ENCODE measurements at regions not wholly inside any gene's neighbourhood (a gene's known extent, or its start where the extent isn't known, plus 50 kb on each side); places are given as distances from the start of the nearest gene placed in this dataset.

DNA sequence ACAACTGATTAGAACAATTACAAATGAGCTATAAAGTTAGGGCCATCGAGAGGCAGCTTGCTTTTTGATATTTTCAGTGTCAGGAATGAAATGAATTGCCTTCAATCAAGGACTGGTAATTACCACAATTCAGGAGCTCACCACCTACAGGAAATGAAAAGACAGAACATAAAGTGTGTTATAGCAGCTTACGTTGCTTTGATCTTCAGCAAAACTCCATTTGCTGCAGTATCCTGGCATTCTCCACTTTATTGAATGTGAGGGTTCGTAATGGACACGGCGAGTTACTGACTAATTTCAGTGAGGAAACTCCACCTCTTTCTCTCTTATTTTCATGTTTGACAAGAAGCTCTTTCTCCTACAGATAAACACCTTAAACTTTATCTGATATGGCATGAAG, 440.0 kb upstream of the HSF2 start:
- no peaks in the 10 kb centered on the region for H3K27me3 ChIP-seq (ENCODE audit: insufficient read depth, poor library complexity, severe bottlenecking)
- H3K27ac ChIP-seq (replicated peaks), result no peak overlapping the region
- TF ChIP-seq, protein P1, sequence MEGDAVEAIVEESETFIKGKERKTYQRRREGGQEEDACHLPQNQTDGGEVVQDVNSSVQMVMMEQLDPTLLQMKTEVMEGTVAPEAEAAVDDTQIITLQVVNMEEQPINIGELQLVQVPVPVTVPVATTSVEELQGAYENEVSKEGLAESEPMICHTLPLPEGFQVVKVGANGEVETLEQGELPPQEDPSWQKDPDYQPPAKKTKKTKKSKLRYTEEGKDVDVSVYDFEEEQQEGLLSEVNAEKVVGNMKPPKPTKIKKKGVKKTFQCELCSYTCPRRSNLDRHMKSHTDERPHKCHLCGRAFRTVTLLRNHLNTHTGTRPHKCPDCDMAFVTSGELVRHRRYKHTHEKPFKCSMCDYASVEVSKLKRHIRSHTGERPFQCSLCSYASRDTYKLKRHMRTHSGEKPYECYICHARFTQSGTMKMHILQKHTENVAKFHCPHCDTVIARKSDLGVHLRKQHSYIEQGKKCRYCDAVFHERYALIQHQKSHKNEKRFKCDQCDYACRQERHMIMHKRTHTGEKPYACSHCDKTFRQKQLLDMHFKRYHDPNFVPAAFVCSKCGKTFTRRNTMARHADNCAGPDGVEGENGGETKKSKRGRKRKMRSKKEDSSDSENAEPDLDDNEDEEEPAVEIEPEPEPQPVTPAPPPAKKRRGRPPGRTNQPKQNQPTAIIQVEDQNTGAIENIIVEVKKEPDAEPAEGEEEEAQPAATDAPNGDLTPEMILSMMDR (IDR thresholded peaks at IDR 0.05; ENCODE audit: insufficient read depth, low read length), result no peak
- TF ChIP-seq, protein P2, sequence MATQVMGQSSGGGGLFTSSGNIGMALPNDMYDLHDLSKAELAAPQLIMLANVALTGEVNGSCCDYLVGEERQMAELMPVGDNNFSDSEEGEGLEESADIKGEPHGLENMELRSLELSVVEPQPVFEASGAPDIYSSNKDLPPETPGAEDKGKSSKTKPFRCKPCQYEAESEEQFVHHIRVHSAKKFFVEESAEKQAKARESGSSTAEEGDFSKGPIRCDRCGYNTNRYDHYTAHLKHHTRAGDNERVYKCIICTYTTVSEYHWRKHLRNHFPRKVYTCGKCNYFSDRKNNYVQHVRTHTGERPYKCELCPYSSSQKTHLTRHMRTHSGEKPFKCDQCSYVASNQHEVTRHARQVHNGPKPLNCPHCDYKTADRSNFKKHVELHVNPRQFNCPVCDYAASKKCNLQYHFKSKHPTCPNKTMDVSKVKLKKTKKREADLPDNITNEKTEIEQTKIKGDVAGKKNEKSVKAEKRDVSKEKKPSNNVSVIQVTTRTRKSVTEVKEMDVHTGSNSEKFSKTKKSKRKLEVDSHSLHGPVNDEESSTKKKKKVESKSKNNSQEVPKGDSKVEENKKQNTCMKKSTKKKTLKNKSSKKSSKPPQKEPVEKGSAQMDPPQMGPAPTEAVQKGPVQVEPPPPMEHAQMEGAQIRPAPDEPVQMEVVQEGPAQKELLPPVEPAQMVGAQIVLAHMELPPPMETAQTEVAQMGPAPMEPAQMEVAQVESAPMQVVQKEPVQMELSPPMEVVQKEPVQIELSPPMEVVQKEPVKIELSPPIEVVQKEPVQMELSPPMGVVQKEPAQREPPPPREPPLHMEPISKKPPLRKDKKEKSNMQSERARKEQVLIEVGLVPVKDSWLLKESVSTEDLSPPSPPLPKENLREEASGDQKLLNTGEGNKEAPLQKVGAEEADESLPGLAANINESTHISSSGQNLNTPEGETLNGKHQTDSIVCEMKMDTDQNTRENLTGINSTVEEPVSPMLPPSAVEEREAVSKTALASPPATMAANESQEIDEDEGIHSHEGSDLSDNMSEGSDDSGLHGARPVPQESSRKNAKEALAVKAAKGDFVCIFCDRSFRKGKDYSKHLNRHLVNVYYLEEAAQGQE (IDR thresholded peaks at IDR 0.05; ENCODE audit: insufficient replicate concordance, low read depth), result no peak
- TF ChIP-seq GABPA (IDR thresholded peaks at IDR 0.05; ENCODE audit: low read depth) (no peak), SPI1 (IDR thresholded peaks at IDR 0.05; ENCODE audit: borderline replicate concordance, low read depth) (no peak), POLR2AphosphoS5 (IDR thresholded peaks at IDR 0.05; ENCODE audit: low read depth) (no peak)
- DNase-seq (ENCODE audit: low read depth in 1 of 2, low spot score in 1 of 2), result no peak
- H3K4me3 ChIP-seq (replicated peaks; ENCODE audit: insufficient read depth, low read length), result no peak overlapping the region

DNA sequence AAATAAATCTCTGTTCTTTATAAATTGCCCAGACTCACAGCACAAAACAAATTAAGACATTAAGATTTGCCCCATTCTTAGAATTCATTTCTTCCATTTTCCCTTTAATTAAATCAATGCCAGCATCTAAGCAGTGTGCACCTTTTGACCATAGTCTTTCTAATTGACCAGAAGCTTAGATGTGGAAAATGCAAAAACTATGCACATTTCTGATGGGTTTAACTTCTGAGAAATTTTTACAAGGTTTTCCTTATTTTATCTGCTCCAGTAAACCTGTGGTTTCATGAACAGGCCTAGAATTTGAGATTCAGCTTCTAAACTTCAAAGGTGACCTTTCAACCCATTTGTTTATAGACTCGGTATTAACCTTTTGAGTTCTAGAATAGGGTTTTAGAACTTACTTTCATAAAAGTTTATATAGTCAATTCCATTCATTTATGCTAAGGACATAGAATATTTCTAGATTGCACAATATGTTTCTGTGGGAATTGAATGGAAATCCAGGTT, 437.8 kb upstream of the HSF2 start:
- no peak for DNase-seq (ENCODE audit: low read depth in 1 of 2, low spot score in 1 of 2)
- TF ChIP-seq SPI1 (IDR thresholded peaks at IDR 0.05; ENCODE audit: borderline replicate concordance, low read depth) (no peak), POLR2AphosphoS5 (IDR thresholded peaks at IDR 0.05; ENCODE audit: low read depth) (no peak), GABPA (IDR thresholded peaks at IDR 0.05; ENCODE audit: low read depth) (no peak)
- TF ChIP-seq, protein P1 (IDR thresholded peaks at IDR 0.05; ENCODE audit: insufficient read depth, low read length), result no peak
- TF ChIP-seq, protein P2 (IDR thresholded peaks at IDR 0.05; ENCODE audit: insufficient replicate concordance, low read depth), result no peak
- Histone ChIP-seq H3K27me3 (ENCODE audit: insufficient read depth, poor library complexity, severe bottlenecking) (no peaks in the 10 kb centered on the region), H3K27ac (replicated peaks) (no peak overlapping the region), H3K4me3 (replicated peaks; ENCODE audit: insufficient read depth, low read length) (no peak overlapping the region)

DNA sequence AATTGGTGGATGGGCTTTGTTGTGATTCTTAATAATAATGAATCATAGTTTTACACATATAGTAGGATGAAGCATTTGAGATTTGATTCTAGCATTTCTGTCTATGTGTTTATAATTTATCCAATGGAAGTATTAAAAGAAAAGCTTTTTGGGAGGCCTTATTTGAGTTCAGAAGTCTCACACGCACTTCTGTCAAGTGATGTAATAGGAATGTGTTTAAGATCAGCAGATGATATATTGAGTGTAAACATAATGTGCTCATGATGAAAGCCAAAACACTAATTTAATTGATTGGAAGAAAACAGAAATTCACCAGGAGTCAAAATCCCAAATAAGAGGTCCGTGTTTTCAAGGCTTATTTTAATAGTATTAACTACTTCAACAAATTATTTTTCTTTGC, 435.6 kb upstream of the HSF2 start:
- DNase-seq (ENCODE audit: low read depth in 1 of 2, low spot score in 1 of 2), result no peak
- H3K27me3 ChIP-seq (ENCODE audit: insufficient read depth, poor library complexity, severe bottlenecking), result no peaks in the 10 kb centered on the region
- no peak overlapping the region for H3K27ac ChIP-seq (replicated peaks)
- H3K4me3 ChIP-seq (replicated peaks; ENCODE audit: insufficient read depth, low read length), result no peak overlapping the region
- TF ChIP-seq, protein P1 (IDR thresholded peaks at IDR 0.05; ENCODE audit: insufficient read depth, low read length), result no peak
- TF ChIP-seq SPI1 (IDR thresholded peaks at IDR 0.05; ENCODE audit: borderline replicate concordance, low read depth), result no peak
- no peak for TF ChIP-seq GABPA (IDR thresholded peaks at IDR 0.05; ENCODE audit: low read depth)
- no peak for TF ChIP-seq POLR2AphosphoS5 (IDR thresholded peaks at IDR 0.05; ENCODE audit: low read depth)
- TF ChIP-seq, protein P2 (IDR thresholded peaks at IDR 0.05; ENCODE audit: insufficient replicate concordance, low read depth), result no peak
